Suppressor macrophage treated with lipopolysaccharide for 1 hour (primary cell): ENCODE measurements at regions not wholly inside any gene's neighbourhood (a gene's known extent, or its start where the extent isn't known, plus 50 kb on each side); places are given as distances from the start of the nearest gene placed in this dataset.

Source experiments
- DNase-seq, 3 donors: peaks; one replicate each; pipeline ENCODE4 v3.0.0-alpha.2; 2020 to 2022

GRCh38 chrX:66328950-66329596 lies 165.0 kb downstream of the HEPH start:
- no peak for DNase-seq

- DNase-seq, result no peak
Measured at GRCh38 chrX:66360894-66361293, 196.8 kb downstream of the HEPH start.

- DNase-seq, result no peak
Measured at GRCh38 chrX:66384722-66385121, 220.7 kb downstream of the HEPH start.

GRCh38 chrX:66399273-66399672 lies 235.2 kb downstream of the HEPH start:
- DNase-seq, result no peak

- no peak for DNase-seq
Measured at GRCh38 chrX:66402165-66402564, 236.7 kb downstream of the EDA2R start.

GRCh38 chrX:66408507-66408906 lies 230.4 kb downstream of the EDA2R start:
- peak in 1 of 3 donors; percentile 7 for DNase-seq

- no peak for DNase-seq
Measured at GRCh38 chrX:66410806-66411205, 228.1 kb downstream of the EDA2R start.
